VCaP (cell line): ENCODE measurements at regions not wholly inside any gene's neighbourhood (a gene's known extent, or its start where the extent isn't known, plus 50 kb on each side); places are given as distances from the start of the nearest gene placed in this dataset.

Source experiments
- H3K27ac ChIP-seq: fragments of 450-650 bp; 2 replicates; pipeline ENCODE4 v1.5.1; 2017
- TF ChIP-seq, protein P1 (sequence below): fragments of 450-650 bp; conservative IDR thresholded peaks from 2 replicates; pipeline ENCODE4 v1.5.1; 2017; ENCODE audit warnings: mild to moderate bottlenecking, moderate library complexity

DNA sequence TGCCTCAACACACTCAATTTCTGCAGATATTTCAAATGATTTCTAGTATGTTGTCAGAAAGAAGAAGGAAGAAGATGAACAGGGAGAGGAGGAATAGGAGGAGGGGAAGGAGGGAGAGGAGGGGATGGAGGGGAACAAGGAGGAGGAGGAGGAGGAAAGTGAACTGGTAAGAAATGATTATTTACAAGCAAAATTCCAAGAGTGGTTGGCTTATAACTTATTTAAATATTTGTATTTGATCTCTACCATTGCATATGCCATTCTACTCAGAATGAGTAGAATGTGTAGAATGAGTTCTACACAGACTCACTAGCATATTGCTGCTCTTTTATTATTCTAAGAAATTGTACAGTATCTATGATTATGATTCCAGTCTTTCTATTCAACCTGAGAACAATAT, 866.2 kb upstream of the DDX18 start:
- no peak overlapping the region for H3K27ac ChIP-seq
- TF ChIP-seq, protein P1, sequence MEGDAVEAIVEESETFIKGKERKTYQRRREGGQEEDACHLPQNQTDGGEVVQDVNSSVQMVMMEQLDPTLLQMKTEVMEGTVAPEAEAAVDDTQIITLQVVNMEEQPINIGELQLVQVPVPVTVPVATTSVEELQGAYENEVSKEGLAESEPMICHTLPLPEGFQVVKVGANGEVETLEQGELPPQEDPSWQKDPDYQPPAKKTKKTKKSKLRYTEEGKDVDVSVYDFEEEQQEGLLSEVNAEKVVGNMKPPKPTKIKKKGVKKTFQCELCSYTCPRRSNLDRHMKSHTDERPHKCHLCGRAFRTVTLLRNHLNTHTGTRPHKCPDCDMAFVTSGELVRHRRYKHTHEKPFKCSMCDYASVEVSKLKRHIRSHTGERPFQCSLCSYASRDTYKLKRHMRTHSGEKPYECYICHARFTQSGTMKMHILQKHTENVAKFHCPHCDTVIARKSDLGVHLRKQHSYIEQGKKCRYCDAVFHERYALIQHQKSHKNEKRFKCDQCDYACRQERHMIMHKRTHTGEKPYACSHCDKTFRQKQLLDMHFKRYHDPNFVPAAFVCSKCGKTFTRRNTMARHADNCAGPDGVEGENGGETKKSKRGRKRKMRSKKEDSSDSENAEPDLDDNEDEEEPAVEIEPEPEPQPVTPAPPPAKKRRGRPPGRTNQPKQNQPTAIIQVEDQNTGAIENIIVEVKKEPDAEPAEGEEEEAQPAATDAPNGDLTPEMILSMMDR, result no peak

DNA sequence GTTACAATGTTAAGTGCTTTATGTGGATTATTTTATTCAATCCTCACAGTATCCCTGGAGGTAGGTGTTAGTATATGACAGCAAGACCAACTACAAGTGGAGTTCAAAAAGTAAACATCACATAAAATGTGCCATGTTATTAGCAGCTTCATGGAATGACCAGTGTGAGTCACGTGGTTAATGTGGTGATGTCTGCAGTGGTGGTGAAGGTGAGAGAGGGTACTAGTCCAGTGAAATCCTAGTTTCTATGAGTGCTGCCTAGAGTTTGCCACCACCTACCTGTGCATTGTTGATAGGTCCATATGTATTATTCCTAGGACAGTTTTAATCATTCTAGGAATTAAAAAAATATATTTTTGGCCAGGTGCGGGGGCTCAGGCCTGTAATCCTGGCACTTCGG, 865.2 kb upstream of the DDX18 start:
- no peak overlapping the region for H3K27ac ChIP-seq
- TF ChIP-seq, protein P1, result no peak

DNA sequence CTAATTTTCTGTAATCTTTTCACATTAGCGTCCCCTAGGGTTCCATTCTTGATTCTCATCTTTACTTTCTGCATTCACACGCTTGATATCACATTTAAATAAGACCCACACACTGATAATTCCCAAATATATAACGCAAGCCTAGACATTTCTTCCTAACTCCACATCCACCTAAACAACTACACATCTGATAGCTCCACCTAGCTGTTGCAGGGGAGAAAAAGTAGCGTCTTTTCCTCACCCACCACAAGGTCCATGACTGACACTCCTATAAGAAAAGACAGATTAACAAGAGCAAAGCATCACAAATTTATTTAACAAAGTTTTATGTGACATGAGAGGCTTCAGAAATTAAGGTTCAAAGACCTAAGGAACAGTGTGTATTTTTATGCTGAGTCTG, 862.2 kb upstream of the DDX18 start:
- TF ChIP-seq, protein P1, result peak; percentile 76
- H3K27ac ChIP-seq, result no peak overlapping the region

DNA sequence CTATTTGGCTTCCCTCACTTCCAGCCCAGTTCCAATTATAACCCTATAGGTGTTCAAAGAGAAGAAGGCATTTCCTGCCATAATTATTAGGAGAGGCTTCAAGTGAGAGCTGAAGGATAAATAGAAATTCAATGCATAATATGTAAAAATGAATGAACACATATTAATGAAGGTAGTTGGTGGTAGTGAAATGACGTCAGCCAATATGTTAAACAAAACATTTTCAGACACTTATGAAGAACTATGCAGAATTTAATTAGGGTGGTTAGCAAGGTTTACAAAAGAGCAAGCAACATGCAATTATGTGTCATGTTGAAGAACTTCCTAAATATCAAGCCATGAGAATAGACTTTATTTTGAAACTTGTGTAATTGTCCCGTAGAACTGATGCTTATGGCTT, 858.8 kb upstream of the DDX18 start:
- no peak overlapping the region for H3K27ac ChIP-seq
- TF ChIP-seq, protein P1, result no peak

DNA sequence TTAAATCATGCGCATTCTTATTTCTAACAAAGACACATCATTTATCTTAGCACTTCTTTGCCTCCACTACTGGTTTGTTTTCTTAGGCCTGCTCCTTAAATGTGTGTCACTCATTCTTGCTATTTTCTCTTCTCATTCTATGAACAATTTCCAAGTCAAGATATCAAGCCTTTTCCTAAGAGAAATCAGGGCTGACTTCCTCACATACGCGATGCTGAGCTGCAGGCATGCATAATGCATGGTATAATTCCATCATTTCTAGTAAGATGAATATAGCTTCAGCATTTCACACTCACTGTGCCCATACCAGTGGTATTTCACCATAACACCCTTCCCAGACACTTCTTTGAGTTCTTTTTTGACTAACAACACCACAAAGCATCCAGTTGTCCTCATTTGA, 838.9 kb upstream of the DDX18 start:
- TF ChIP-seq, protein P1, result no peak
- no peak overlapping the region for H3K27ac ChIP-seq

DNA sequence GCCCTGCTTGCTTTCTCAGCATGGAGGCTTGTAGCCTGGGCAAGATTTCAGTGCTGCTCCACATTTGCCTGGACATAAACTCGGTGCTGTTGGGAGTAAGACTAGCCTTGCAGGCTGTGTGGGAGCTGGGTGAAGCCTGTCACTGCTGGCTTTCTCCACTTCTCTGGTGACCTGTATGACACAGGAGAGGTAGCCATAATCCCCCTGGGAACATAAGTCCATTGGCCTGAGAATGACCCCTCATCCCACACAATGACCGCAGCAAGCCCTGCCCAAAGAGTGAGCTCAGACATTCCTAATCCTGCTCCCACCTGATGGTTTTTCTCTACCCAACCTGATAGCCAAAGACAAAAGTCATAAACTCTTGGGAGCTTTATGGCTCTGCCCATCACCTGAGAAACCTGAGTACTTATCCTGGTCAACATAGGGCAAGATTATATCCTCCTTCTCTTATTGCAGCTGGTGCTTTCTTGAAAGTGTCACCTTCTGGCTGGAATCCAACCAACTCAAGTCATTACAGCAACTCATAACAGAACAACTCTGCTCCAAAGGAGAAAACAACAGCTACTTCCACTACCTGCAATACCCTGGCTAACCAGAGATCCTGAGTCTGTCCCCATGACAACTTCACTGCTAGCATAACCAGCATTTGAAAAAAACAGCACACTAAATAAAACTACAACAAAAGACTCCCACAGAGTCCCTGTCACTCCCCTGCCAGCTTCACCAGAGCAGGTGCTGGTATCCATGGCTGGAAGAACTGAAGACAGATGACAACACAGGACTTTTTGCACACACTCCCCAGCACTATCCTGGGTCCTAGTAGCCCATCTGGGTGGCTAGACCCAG, 834.4 kb upstream of the DDX18 start:
- H3K27ac ChIP-seq, result no peak overlapping the region
- TF ChIP-seq, protein P1, result no peak

DNA sequence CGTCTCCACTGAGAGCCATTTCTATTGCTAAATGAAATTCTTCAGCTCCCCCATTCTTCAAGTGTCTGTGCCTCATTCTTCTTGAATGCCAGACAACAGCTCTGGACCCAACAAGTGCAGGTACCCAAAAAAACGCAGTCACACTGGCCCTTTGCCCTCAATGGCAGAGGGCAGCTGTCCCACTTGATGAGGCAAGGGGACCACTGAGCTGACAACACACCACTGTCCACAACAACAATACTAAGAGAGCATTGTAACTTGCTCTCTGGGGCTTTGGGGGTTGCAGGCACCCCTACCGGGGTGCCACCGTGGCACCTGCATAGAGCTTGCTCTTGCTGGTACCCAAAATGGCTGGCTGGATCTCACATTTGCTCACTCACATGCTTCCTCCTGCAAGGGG, 827.0 kb upstream of the DDX18 start:
- H3K27ac ChIP-seq, result no peak overlapping the region
- TF ChIP-seq, protein P1, result no peak
